ENCODE measurements at regions not wholly inside any gene's neighbourhood (a gene's known extent, or its start where the extent isn't known, plus 50 kb on each side); places are given as distances from the start of the nearest gene placed in this dataset.

DNA sequence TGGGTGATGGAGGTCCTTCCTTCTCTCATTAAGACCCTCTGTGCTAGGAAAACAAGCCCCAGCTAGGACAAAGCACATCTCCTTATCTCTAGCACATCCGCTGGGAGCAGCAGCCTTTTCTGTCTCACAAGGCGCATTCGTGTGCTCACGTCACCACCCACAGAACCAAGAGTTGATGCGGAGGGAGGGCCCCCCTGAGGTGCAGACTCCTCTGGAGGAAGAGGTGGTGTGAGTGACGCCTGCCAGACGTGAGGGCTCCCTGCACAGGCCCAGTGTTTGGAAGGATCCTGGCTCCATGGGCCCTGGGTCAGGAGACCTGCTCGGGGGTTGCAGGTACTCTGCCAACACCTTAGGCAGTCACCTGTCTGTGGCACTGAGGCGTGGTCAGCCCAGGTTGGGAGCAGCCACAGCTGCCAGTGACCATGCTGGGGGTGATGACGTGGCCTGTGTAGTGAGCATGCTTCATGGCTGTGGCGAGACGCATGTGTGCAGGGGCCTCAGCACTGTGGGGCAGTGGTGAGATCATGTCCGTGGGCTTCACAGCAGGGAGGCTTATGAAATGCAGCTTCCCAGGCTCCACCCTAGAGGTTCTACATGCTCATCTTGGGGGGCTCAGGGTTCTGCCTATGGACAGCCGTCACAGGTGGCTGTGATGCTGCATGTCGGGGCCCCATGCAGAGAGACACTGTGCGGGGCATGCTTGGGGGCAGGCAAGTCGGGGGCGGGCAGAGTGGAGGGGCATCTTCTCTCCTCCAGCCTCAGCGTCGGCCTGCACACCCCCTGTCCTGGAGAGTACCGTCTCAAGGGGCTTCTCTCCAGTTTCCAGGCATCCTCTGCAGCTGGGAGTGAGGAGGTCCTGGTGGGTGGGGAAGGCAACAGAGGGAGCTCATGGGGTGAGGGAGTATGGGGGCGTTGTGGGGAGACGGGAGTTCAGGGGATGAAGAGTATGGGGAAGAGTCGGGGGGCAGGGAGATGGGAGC is 56.2 kb upstream of the DPYSL4 start:
- CTCF ChIA-PET: interaction anchor here (1.1 kb wide), 1 partner anchor 13 kb away, joined by 4 read pairs; no protein-coding TSS in a partner anchor
- TF ChIP-seq, protein P1, sequence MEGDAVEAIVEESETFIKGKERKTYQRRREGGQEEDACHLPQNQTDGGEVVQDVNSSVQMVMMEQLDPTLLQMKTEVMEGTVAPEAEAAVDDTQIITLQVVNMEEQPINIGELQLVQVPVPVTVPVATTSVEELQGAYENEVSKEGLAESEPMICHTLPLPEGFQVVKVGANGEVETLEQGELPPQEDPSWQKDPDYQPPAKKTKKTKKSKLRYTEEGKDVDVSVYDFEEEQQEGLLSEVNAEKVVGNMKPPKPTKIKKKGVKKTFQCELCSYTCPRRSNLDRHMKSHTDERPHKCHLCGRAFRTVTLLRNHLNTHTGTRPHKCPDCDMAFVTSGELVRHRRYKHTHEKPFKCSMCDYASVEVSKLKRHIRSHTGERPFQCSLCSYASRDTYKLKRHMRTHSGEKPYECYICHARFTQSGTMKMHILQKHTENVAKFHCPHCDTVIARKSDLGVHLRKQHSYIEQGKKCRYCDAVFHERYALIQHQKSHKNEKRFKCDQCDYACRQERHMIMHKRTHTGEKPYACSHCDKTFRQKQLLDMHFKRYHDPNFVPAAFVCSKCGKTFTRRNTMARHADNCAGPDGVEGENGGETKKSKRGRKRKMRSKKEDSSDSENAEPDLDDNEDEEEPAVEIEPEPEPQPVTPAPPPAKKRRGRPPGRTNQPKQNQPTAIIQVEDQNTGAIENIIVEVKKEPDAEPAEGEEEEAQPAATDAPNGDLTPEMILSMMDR (IDR thresholded peaks at IDR 0.05; ENCODE audit: control extremely low read depth, extremely low read depth, low read depth, missing control alignments): no peak
- POLR2A ChIA-PET: no interaction called here
- DNase-seq (ENCODE audit: extremely low spot score): no peak

DNA sequence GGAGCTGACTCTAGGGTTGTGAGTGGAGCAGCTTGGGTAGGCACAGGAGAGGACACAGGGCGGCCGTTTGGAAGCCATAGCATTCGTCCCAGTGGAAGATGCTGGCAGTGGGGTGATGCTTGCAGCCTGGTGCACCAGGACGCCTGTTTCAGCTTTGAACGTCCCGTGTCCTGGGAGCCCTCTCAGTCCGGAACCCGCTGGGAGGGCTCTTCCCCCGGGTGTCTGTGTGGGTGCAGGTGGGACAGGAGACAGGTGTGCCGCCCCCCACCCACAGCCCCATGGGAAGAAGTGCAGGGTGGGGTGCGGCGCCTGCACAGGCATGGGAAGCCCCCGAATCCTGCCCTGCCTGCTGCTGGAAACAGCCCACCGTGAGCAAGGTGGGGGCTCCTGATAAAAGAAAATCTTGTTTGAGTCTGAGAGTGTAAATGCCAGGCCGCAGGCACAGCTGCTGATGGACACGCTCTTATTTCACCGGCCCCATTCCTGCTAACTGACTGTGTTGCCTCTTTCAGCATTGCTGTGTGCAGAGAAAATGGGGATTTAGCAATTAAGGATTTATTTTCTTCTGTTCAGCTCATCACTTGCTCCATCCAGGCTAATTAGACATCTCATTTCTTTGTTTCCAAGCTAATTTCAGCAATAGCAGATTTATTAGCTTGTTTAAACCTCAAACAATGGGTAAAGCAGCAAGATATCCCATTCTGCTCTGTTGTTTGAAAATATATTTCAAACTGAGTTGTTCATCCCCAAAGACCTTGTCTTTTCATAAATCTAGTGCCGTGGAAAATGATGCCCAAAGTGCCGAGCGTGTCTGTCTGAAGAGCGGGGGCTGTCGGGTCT is 54.9 kb upstream of the DPYSL4 start:
- POLR2A ChIA-PET: no interaction called here
- TF ChIP-seq, protein P1 (IDR thresholded peaks at IDR 0.05; ENCODE audit: control extremely low read depth, extremely low read depth, low read depth, missing control alignments): no peak
- DNase-seq (ENCODE audit: extremely low spot score): no peak
- CTCF ChIA-PET: interaction anchor here (1.1 kb wide), 1 partner anchor 12 kb away, joined by 4 read pairs; no protein-coding TSS in a partner anchor

DNA sequence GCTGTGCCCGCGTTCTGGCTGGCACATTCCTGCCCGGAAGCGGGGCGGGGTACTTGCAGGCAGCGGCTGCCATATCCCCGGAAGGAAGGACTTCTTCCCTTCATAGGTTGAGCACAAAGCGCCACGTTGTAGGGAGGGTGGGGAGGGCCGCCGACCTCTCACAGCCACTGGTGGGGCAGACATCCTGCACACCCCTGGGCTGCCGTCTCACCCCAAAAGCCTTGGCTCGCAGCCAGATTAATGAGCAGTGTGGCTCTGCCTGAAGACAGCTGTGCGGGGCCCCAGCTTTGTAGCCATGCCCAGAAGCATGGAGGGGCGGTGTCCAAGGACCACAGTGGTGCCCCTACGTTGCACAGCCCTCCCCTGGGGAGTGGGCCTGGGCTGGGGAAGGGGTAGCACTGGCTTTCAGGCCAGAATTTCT is 54.3 kb upstream of the DPYSL4 start:
- ChIA-PET POLR2A (no interaction called here), CTCF (no interaction called here)
- DNase-seq (ENCODE audit: extremely low spot score): no peak
- TF ChIP-seq, protein P1 (IDR thresholded peaks at IDR 0.05; ENCODE audit: control extremely low read depth, extremely low read depth, low read depth, missing control alignments): no peak

DNA sequence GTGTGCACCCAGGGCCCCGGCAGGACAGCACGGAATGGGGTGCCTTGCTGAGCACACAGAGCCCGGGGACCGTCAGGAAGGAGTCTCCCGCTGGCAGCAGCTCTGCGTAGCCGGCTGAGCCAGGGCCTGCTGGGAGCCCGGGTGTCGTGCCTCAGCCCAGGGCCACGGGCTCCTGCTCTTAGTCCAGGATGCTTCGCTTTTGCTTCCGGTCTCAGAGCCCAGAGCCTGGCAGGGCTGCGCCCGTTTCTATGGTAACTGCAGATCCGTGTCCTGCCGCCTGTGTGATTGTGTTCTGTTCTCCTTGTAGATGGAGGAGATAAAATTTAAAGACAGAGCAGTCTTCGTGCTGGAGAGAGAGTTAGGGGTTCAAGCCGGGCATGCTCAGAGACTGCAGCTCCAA is 53.7 kb upstream of the DPYSL4 start:
- DNase-seq (ENCODE audit: extremely low spot score): no peak
- ChIA-PET POLR2A (no interaction called here), CTCF (no interaction called here)
- TF ChIP-seq, protein P1 (IDR thresholded peaks at IDR 0.05; ENCODE audit: control extremely low read depth, extremely low read depth, low read depth, missing control alignments): no peak

DNA sequence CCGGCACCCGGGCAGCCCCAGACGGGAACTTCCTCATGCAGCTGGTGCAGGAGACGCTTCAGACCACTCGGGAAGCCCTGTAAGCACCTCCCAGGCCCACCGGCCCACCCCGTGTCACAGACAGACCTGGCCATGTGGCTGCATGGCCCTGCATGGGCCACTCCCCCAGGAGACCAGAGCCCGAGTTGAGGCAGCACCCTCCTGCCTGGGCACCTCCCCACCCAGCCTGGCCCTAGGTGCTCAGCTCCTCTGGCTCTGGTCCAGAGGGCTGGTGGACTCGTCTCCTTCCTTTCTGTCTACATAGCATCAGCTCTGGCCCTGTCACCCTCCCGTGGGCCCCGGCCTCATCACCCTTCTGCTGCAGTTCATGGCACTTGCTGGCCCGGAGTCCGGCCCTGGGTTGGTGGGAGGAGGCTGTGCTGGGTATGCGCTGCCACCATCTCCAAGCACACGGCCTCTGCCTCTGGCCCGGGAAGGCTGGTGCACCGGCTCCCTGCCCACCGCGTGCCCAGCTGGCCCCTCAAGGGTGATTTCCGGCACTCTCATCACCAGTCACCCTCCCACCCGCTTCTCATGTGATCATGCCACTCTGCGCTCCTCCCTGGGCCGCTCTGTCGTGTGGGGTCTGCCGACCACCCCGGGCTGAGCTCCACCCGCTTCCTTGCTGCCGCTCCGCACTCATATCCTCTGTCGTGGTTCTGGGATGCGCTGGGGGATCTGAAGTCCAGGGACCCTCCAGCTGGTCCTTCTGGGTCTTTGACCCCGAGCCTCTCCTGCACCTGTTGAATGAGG is 53.1 kb upstream of the DPYSL4 start:
- DNase-seq (ENCODE audit: extremely low spot score): no peak
- ChIA-PET POLR2A (no interaction called here), CTCF (no interaction called here)
- TF ChIP-seq, protein P1 (IDR thresholded peaks at IDR 0.05; ENCODE audit: control extremely low read depth, extremely low read depth, low read depth, missing control alignments): no peak

Data from GM10248 (cell line).